ENCODE measurements at regions not wholly inside any gene's neighbourhood (a gene's known extent, or its start where the extent isn't known, plus 50 kb on each side); places are given as distances from the start of the nearest gene placed in this dataset.

DNA sequence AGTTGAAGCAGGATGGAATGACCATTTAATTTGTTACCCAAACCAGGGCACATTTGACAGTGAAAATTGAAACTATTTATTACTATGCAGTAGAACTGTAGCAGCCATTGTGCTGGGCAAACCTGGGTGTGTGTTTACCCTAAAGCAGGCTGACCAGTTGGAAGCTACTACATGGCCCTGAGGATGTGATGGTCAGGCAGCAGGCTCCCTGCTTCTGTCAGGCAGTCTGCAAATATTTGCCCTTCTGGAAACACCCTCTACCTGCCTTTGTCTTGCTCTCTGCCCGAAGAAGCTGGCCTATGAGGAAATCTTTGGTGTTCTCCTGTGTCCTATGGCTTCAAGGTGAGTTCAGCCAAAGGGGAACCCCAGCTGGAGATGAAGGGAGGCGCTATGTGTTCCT lies 600.1 kb upstream of the KIRREL3 start:
- TF ChIP-seq POU2F2 (IDR thresholded peaks at IDR 0.05; ENCODE audit: low read depth, low read length): no peak
- no peak for TF ChIP-seq PAX5 (IDR thresholded peaks at IDR 0.05; ENCODE audit: insufficient read depth, low read length, severe bottlenecking)
- TF ChIP-seq SPI1 (IDR thresholded peaks at IDR 0.05; ENCODE audit: low read depth, low read length): no peak
- no peak for TF ChIP-seq POLR2A (IDR thresholded peaks at IDR 0.05; ENCODE audit: low read depth, low read length)
- no peak for TF ChIP-seq TAF1 (IDR thresholded peaks at IDR 0.05; ENCODE audit: low read depth, low read length)
- no peak for TF ChIP-seq POLR2AphosphoS5 (IDR thresholded peaks at IDR 0.05; ENCODE audit: low read depth, low read length)
- FAIRE-seq (no peak), DNase-seq (ENCODE audit: insufficient read length, low spot score) (no peak)

GRCh38 chr11:127598476-127598875 lies 597.9 kb upstream of the KIRREL3 start:
- TF ChIP-seq POLR2AphosphoS5 (IDR thresholded peaks at IDR 0.05; ENCODE audit: low read depth, low read length) (no peak), TAF1 (IDR thresholded peaks at IDR 0.05; ENCODE audit: low read depth, low read length) (no peak), POU2F2 (IDR thresholded peaks at IDR 0.05; ENCODE audit: low read depth, low read length) (no peak), POLR2A (IDR thresholded peaks at IDR 0.05; ENCODE audit: low read depth, low read length) (no peak), PAX5 (IDR thresholded peaks at IDR 0.05; ENCODE audit: insufficient read depth, low read length, severe bottlenecking) (no peak), SPI1 (IDR thresholded peaks at IDR 0.05; ENCODE audit: low read depth, low read length) (no peak)
- FAIRE-seq (no peak), DNase-seq (ENCODE audit: insufficient read length, low spot score) (no peak)

- DNase-seq (ENCODE audit: insufficient read length, low spot score): no peak
- TF ChIP-seq SPI1 (IDR thresholded peaks at IDR 0.05; ENCODE audit: low read depth, low read length) (no peak), POLR2A (IDR thresholded peaks at IDR 0.05; ENCODE audit: low read depth, low read length) (no peak), TAF1 (IDR thresholded peaks at IDR 0.05; ENCODE audit: low read depth, low read length) (no peak), POU2F2 (IDR thresholded peaks at IDR 0.05; ENCODE audit: low read depth, low read length) (no peak), POLR2AphosphoS5 (IDR thresholded peaks at IDR 0.05; ENCODE audit: low read depth, low read length) (no peak), PAX5 (IDR thresholded peaks at IDR 0.05; ENCODE audit: insufficient read depth, low read length, severe bottlenecking) (no peak)
- FAIRE-seq: no peak
Observed at GRCh38 chr11:127596433-127596832, 595.9 kb upstream of the KIRREL3 start.

DNA sequence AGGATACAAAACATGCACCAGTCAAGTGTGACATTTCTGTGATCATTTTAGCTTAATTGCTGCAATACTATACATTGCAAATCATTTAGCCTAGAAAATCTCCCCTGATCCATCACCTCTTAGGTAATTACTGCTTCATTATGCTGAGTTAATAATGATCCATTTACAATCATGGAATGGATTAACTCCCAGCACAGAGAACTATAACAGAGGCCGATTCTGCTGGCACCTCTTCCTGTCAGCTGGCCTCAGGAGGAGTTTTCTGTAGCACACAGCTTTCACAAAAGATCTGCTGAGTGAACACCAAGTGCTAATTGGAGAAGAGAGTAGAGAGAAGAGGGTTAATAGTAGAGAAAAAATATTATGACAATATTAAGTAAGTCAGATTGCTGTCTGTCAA lies 591.8 kb upstream of the KIRREL3 start:
- DNase-seq (ENCODE audit: insufficient read length, low spot score) (no peak), FAIRE-seq (no peak)
- TF ChIP-seq SPI1 (IDR thresholded peaks at IDR 0.05; ENCODE audit: low read depth, low read length): no peak
- no peak for TF ChIP-seq POU2F2 (IDR thresholded peaks at IDR 0.05; ENCODE audit: low read depth, low read length)
- no peak for TF ChIP-seq PAX5 (IDR thresholded peaks at IDR 0.05; ENCODE audit: insufficient read depth, low read length, severe bottlenecking)
- no peak for TF ChIP-seq TAF1 (IDR thresholded peaks at IDR 0.05; ENCODE audit: low read depth, low read length)
- no peak for TF ChIP-seq POLR2A (IDR thresholded peaks at IDR 0.05; ENCODE audit: low read depth, low read length)
- no peak for TF ChIP-seq POLR2AphosphoS5 (IDR thresholded peaks at IDR 0.05; ENCODE audit: low read depth, low read length)

DNA sequence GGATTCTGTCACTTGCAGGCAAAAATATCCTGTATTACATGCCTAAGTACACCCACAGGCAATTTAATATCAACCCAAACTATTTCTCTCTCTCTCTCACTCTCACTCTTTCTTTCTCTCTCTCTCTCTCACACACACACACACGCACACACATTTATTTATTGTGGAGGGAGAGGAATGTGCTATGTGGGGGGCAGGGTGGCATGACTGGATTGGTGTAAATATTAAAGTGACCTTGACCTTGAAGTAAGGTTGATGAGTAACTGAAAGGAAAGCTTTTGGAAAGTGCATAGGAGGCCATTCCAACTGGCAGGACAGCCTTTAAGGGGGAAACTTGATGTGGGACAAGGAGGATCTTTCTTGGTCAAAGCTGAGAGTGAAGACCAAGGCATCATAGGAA lies 589.7 kb upstream of the KIRREL3 start:
- TF ChIP-seq SPI1 (IDR thresholded peaks at IDR 0.05; ENCODE audit: low read depth, low read length) (no peak), TAF1 (IDR thresholded peaks at IDR 0.05; ENCODE audit: low read depth, low read length) (no peak), PAX5 (IDR thresholded peaks at IDR 0.05; ENCODE audit: insufficient read depth, low read length, severe bottlenecking) (no peak), POU2F2 (IDR thresholded peaks at IDR 0.05; ENCODE audit: low read depth, low read length) (no peak), POLR2AphosphoS5 (IDR thresholded peaks at IDR 0.05; ENCODE audit: low read depth, low read length) (no peak), POLR2A (IDR thresholded peaks at IDR 0.05; ENCODE audit: low read depth, low read length) (no peak)
- FAIRE-seq: no peak
- DNase-seq (ENCODE audit: insufficient read length, low spot score): no peak

DNA sequence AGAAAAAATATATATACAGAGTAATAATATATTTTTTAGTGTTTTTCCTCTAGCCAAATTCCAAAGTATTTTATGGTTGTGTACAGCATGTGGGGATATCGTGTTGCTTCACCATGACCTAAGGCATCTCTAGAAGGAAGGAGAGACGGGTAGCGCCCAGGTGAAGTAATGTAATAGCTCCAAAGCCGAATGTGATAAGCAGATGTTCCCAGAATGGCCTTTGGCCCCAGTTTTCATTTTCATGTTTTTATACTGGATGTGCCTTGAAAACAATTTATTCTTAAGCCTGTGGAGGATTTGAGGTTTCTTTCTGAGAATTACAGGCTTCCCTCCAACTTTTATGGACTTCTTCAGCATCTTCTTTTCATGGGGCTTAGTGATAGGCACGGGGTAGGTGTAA lies 587.9 kb upstream of the KIRREL3 start:
- FAIRE-seq (no peak), DNase-seq (ENCODE audit: insufficient read length, low spot score) (no peak)

GRCh38 chr11:127587511-127587910 lies 586.9 kb upstream of the KIRREL3 start:
- DNase-seq (ENCODE audit: insufficient read length, low spot score): no peak
- no peak for FAIRE-seq
- TF ChIP-seq TAF1 (IDR thresholded peaks at IDR 0.05; ENCODE audit: low read depth, low read length): no peak

More for the DNA sequence above, 587.9 kb upstream of the KIRREL3 start:
- TF ChIP-seq PAX5 (IDR thresholded peaks at IDR 0.05; ENCODE audit: insufficient read depth, low read length, severe bottlenecking): no peak
- no peak for TF ChIP-seq POLR2A (IDR thresholded peaks at IDR 0.05; ENCODE audit: low read depth, low read length)
- TF ChIP-seq POLR2AphosphoS5 (IDR thresholded peaks at IDR 0.05; ENCODE audit: low read depth, low read length): no peak
- TF ChIP-seq TAF1 (IDR thresholded peaks at IDR 0.05; ENCODE audit: low read depth, low read length): no peak
- TF ChIP-seq POU2F2 (IDR thresholded peaks at IDR 0.05; ENCODE audit: low read depth, low read length): no peak

DNA sequence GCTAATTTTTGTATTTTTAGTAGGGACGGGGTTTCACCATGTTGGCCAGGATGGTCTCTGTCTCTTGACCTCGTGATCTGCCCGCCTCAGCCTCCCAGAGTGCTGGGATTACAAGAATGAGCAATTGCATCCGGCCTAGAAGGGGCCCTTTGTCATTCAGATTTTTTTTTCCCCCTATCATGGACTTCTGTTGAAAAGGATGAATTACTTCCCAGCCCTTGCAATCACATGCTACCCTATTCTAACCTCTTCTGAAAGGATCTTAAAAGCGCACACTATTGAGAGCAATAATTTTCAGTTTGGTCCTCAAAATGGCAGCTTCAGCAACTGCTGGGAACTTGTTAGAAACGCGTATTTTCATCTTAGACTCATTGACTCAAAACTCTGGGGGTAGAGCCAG lies 575.6 kb upstream of the KIRREL3 start:
- no peak for TF ChIP-seq POU2F2 (IDR thresholded peaks at IDR 0.05; ENCODE audit: low read depth, low read length)
- no peak for TF ChIP-seq TAF1 (IDR thresholded peaks at IDR 0.05; ENCODE audit: low read depth, low read length)
- no peak for TF ChIP-seq PAX5 (IDR thresholded peaks at IDR 0.05; ENCODE audit: insufficient read depth, low read length, severe bottlenecking)
- DNase-seq (ENCODE audit: insufficient read length, low spot score) (no peak), FAIRE-seq (no peak)

DNA sequence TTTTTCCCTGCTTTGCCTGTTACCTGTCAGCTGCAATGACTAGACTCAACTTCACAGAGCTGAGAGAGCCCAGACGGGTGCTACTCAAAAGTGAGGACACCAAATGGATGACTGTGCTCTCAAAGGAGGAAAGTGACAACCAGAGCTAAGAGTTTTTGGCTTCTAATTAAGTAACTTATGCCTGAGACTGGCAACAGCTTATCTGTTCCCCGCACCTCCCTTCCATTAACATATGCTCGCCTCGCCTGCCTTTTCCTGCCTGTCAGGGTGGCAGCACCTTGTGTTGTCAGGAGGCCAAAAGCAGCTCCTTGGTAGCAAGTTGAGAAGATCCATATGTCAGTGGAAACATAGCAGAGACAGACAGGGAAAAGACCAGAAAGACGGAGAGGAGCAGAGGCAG lies 573.9 kb upstream of the KIRREL3 start:
- no peak for FAIRE-seq
- TF ChIP-seq PAX5 (IDR thresholded peaks at IDR 0.05; ENCODE audit: insufficient read depth, low read length, severe bottlenecking) (no peak), SPI1 (IDR thresholded peaks at IDR 0.05; ENCODE audit: low read depth, low read length) (no peak), POLR2A (IDR thresholded peaks at IDR 0.05; ENCODE audit: low read depth, low read length) (no peak), POLR2AphosphoS5 (IDR thresholded peaks at IDR 0.05; ENCODE audit: low read depth, low read length) (no peak), POU2F2 (IDR thresholded peaks at IDR 0.05; ENCODE audit: low read depth, low read length) (no peak), TAF1 (IDR thresholded peaks at IDR 0.05; ENCODE audit: low read depth, low read length) (no peak)
- DNase-seq (ENCODE audit: insufficient read length, low spot score): no peak

DNA sequence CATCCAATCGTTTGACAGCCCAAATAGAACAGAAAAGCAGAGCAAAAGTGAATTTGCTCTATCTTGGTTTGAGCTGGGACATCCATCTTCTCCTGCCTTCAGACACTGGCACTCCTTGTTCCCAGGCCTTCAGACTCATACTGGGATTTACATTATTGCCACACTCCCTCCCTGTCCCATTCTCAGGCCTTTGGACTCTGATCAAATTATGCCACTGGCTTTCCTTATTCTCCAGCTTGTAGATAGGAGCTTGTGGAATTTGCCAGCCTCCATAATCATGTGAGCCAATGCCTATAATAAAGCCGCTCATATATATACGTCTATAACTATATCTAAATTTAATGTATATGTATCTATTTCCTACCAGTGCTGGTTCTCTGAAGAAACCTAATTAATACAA lies 568.3 kb upstream of the KIRREL3 start:
- TF ChIP-seq TAF1 (IDR thresholded peaks at IDR 0.05; ENCODE audit: low read depth, low read length) (no peak), PAX5 (IDR thresholded peaks at IDR 0.05; ENCODE audit: insufficient read depth, low read length, severe bottlenecking) (no peak), POU2F2 (IDR thresholded peaks at IDR 0.05; ENCODE audit: low read depth, low read length) (no peak), POLR2A (IDR thresholded peaks at IDR 0.05; ENCODE audit: low read depth, low read length) (no peak), SPI1 (IDR thresholded peaks at IDR 0.05; ENCODE audit: low read depth, low read length) (no peak), POLR2AphosphoS5 (IDR thresholded peaks at IDR 0.05; ENCODE audit: low read depth, low read length) (no peak)
- DNase-seq (ENCODE audit: insufficient read length, low spot score) (no peak), FAIRE-seq (no peak)

Measured in GM12891 (cell line).